SK-N-SH (cell line): ENCODE measurements at regions not wholly inside any gene's neighbourhood (a gene's known extent, or its start where the extent isn't known, plus 50 kb on each side); places are given as distances from the start of the nearest gene placed in this dataset.

Experiments used
- CTCF ChIA-PET: fragments of 300-600, 350-600 bp; formaldehyde crosslinking; extraction: SDS; loops from one replicate; lab custom pipeline; 2021; lab: Yijun Ruan, JAX
- POLR2A ChIA-PET: fragments of 350-600 bp; sonication (Branson Sonifier 250); formaldehyde crosslinking; extraction: SDS; loops from one replicate; lab custom pipeline; 2020; ENCODE audit warnings: antibody characterized with exemption, inconsistent platforms; lab: Yijun Ruan, JAX
- DNase-seq: peaks from one replicate; pipeline ENCODE4 v3.0.0; 2012
- H2AFZ ChIP-seq: fragments of 200-600 bp; sonication (generic); 2 replicates; pipeline ENCODE4 v1.8.1; 2016; ENCODE audit warnings: antibody characterized with exemption, mild to moderate bottlenecking, low read depth
- H3F3A ChIP-seq: fragments of 200-600 bp; sonication (generic); replicated peaks from 2 replicates; pipeline ENCODE3; 2016; ENCODE audit warnings: antibody characterized with exemption, mild to moderate bottlenecking; ENCODE audit not compliant: insufficient read depth
- H3K27ac ChIP-seq, 2 experiments: fragments of 200-500 bp in 1 of 2; fragments of 200-600 bp in 1 of 2; sonication (Bioruptor generic) in 1 of 2; sonication (generic), shearing (Covaris generic) in 1 of 2; 2 replicates each; pipeline versions ENCODE4 v1.5.1 to v1.6.1; 2014 to 2016; ENCODE audit warnings: low read depth in 2 of 2, inconsistent platforms in 1 of 2, low read length in 1 of 2, mild to moderate bottlenecking in 1 of 2, mixed read lengths in 1 of 2
- H3K27me3 ChIP-seq: fragments of 200-600 bp; sonication (generic), shearing (Covaris generic); 2 replicates; pipeline ENCODE4 v1.6.1; 2016; ENCODE audit warnings: mixed run types; ENCODE audit not compliant: insufficient read depth
- H3K36me3 ChIP-seq, 2 experiments: fragments of 200-500 bp in 1 of 2; fragments of 200-600 bp in 1 of 2; sonication (Bioruptor generic) in 1 of 2; sonication (generic) in 1 of 2; replicated peaks in 1 of 2; 2 replicates each; pipeline versions ENCODE3 to v1.5.1; 2014 to 2016; ENCODE audit warnings: low read length in 1 of 2, mild to moderate bottlenecking in 1 of 2; ENCODE audit not compliant: insufficient read depth in 2 of 2, control insufficient read depth in 1 of 2
- H3K4me1 ChIP-seq, 2 experiments: fragments of 200-500 bp in 1 of 2; fragments of 200-600 bp in 1 of 2; sonication (Bioruptor generic) in 1 of 2; sonication (generic), shearing (Covaris generic) in 1 of 2; 2 replicates each; pipeline versions ENCODE4 v1.5.1 to v1.6.1; 2014 to 2016; ENCODE audit warnings: low read depth in 1 of 2, low read length in 1 of 2, mixed run types in 1 of 2; ENCODE audit not compliant: insufficient read depth in 2 of 2, control insufficient read depth in 1 of 2
- H3K4me2 ChIP-seq: fragments of 200-600 bp; sonication (generic), shearing (Covaris generic); 2 replicates; pipeline ENCODE4 v1.6.1; 2017; ENCODE audit warnings: mixed run types
- H3K4me3 ChIP-seq, 2 experiments: fragments of 200-500 bp in 1 of 2; fragments of 200-600 bp in 1 of 2; sonication (Bioruptor generic) in 1 of 2; sonication (generic), shearing (Covaris generic) in 1 of 2; 2 replicates each; pipeline versions ENCODE4 v1.5.1 to v1.8.1; 2014 to 2016; ENCODE audit warnings: low read depth in 2 of 2, inconsistent platforms in 1 of 2, low read length in 1 of 2, mild to moderate bottlenecking in 1 of 2, mixed read lengths in 1 of 2, moderate library complexity in 1 of 2
- H3K79me2 ChIP-seq: fragments of 200-600 bp; sonication (generic); 2 replicates; pipeline ENCODE4 v1.8.1; 2017; ENCODE audit warnings: mild to moderate bottlenecking; ENCODE audit not compliant: insufficient read depth
- H3K9ac ChIP-seq: fragments of 200-600 bp; sonication (generic); 2 replicates; pipeline ENCODE4 v1.6.1; 2017; ENCODE audit warnings: mixed run types
- H3K9me2 ChIP-seq: fragments of 200-600 bp; sonication (generic); 2 replicates; pipeline ENCODE4 v1.6.1; 2017; ENCODE audit warnings: mixed run types
- H3K9me3 ChIP-seq: fragments of 200-600 bp; sonication (generic); 2 replicates; pipeline ENCODE4 v1.6.1; 2017; ENCODE audit warnings: mixed run types, mild to moderate bottlenecking, moderate library complexity
- H4K20me1 ChIP-seq: fragments of 200-600 bp; sonication (generic); 2 replicates; pipeline ENCODE4 v1.6.1; 2017; ENCODE audit warnings: mild to moderate bottlenecking, mixed run types; ENCODE audit not compliant: insufficient read depth
- ELF1 ChIP-seq: IDR thresholded peaks from 2 replicates; pipeline ENCODE4 v1.4.0; 2012
- GATA2 ChIP-seq: sonication (generic); formaldehyde crosslinking; IDR thresholded peaks from 2 replicates; pipeline ENCODE4 v1.5.0; 2020; ENCODE audit warnings: mild to moderate bottlenecking, missing genetic modification reagents
- MAX ChIP-seq: IDR thresholded peaks from 2 replicates; pipeline ENCODE4 v1.4.0; 2012; ENCODE audit warnings: low read depth
- MXI1 ChIP-seq: IDR thresholded peaks from 2 replicates; pipeline ENCODE4 v1.6.1; 2012; ENCODE audit warnings: mild to moderate bottlenecking, low read depth, low read length, improper control_type of control experiment
- NFIC ChIP-seq: IDR thresholded peaks from 2 replicates; pipeline ENCODE4 v1.4.0; 2012; ENCODE audit warnings: borderline replicate concordance
- PBX3 ChIP-seq: IDR thresholded peaks from 2 replicates; pipeline ENCODE4; 2012
- POLR2AphosphoS5 ChIP-seq: IDR thresholded peaks from 2 replicates; pipeline ENCODE4 v1.6.1; 2012; ENCODE audit warnings: low read depth, low read length
- RAD21 ChIP-seq: IDR thresholded peaks from 2 replicates; pipeline ENCODE4 v1.6.1; 2012; ENCODE audit warnings: mild to moderate bottlenecking, low read length
- RCOR1 ChIP-seq: fragments of 150-350 bp; IDR thresholded peaks from 2 replicates; pipeline ENCODE4 v1.6.1; 2017; ENCODE audit warnings: antibody characterized with exemption, low read length
- SMC3 ChIP-seq: IDR thresholded peaks from 2 replicates; pipeline ENCODE4 v1.6.1; 2012; ENCODE audit warnings: low read depth, low read length, improper control_type of control experiment
- TAF1 ChIP-seq: IDR thresholded peaks from 2 replicates; pipeline ENCODE4 v1.6.1; 2012; ENCODE audit warnings: low read depth, mild to moderate bottlenecking, low read length, moderate library complexity, borderline replicate concordance
- TCF12 ChIP-seq: IDR thresholded peaks from 2 replicates; pipeline ENCODE4 v1.4.0; 2012
- TEAD4 ChIP-seq: IDR thresholded peaks from 2 replicates; pipeline ENCODE4 v1.4.0; 2012; ENCODE audit warnings: mild to moderate bottlenecking, borderline replicate concordance; ENCODE audit not compliant: insufficient read depth
- USF1 ChIP-seq: IDR thresholded peaks from 2 replicates; pipeline ENCODE4 v1.4.0; 2012; ENCODE audit warnings: low read depth, borderline replicate concordance
- USF2 ChIP-seq: fragments of 150-350 bp; IDR thresholded peaks from 2 replicates; pipeline ENCODE4 v1.6.1; 2017; ENCODE audit warnings: antibody characterized with exemption, low read length, low read depth, borderline replicate concordance
- ZBTB33 ChIP-seq: IDR thresholded peaks from 2 replicates; pipeline ENCODE4 v1.4.0; 2012; ENCODE audit warnings: low read depth, borderline replicate concordance
- WGBS: methylation state at CpG from one replicate; pipeline ENCODE4 v1.1.6; 2017; ENCODE audit warnings: low lambda C conversion rate; 5-methylcytosine and 5-hydroxymethylcytosine counted together

- Histone ChIP-seq H3K4me3 (no peak overlapping the region), H3K9me2 (no peaks in the 10 kb centered on the region), H3K36me3 (no peaks in the 10 kb centered on the region), H3K4me2 (no peak overlapping the region), H3K4me1 (no peaks in the 10 kb centered on the region), H2AFZ (no peak overlapping the region), H3K79me2 (no peaks in the 10 kb centered on the region), H3K27ac (no peak overlapping the region), H4K20me1 (no peaks in the 10 kb centered on the region), H3F3A (no peaks in the 10 kb centered on the region), H3K9ac (no peak overlapping the region), H3K27me3 (no peaks in the 10 kb centered on the region), H3K9me3 (no peaks in the 10 kb centered on the region)
- TF ChIP-seq RCOR1, result no peak
- no peak for TF ChIP-seq GATA2
- no peak for TF ChIP-seq TAF1
- no peak for TF ChIP-seq TCF12
- no peak for TF ChIP-seq MAX
- TF ChIP-seq USF2, result no peak
- TF ChIP-seq TEAD4, result no peak
- no peak for TF ChIP-seq PBX3
- no peak for TF ChIP-seq ELF1
- no peak for TF ChIP-seq SMC3
- no peak for TF ChIP-seq ZBTB33
- no peak for TF ChIP-seq POLR2AphosphoS5
- TF ChIP-seq NFIC, result no peak
- no peak for TF ChIP-seq RAD21
- no peak for TF ChIP-seq MXI1
- TF ChIP-seq USF1, result no peak
- no peak for DNase-seq
- POLR2A ChIA-PET, result no interaction called here
- CTCF ChIA-PET, result no interaction called here
- WGBS, result 42% methylated on average over 1 of the region's 1 CpG
Measured at GRCh38 chr11:122304973-122305372, 189.0 kb upstream of the BLID start.
